Activated CD4-positive, alpha-beta T cell treated with anti-CD3 and anti-CD28 coated beads, Interleukin-2, amount 50 U/mL, for 4 hours (primary cell): ENCODE measurements at regions not wholly inside any gene's neighbourhood (a gene's known extent, or its start where the extent isn't known, plus 50 kb on each side); places are given as distances from the start of the nearest gene placed in this dataset.

Experiments
- DNase-seq, 2 experiments: peaks; one replicate each; pipeline ENCODE4 v3.0.0-alpha.2; 2020

- DNase-seq, result no peak
Measured at GRCh38 chr1:29474274-29475244, 238.2 kb downstream of the PTPRU start.

GRCh38 chr1:29473161-29473855 lies 237.0 kb downstream of the PTPRU start:
- no peak for DNase-seq

GRCh38 chr1:29471487-29472313 lies 235.4 kb downstream of the PTPRU start:
- no peak for DNase-seq

- DNase-seq, result no peak
Measured at GRCh38 chr1:29470788-29471119, 234.4 kb downstream of the PTPRU start.

GRCh38 chr1:29470087-29470787 lies 233.9 kb downstream of the PTPRU start:
- DNase-seq, result no peak

GRCh38 chr1:29469457-29469856 lies 233.1 kb downstream of the PTPRU start:
- no peak for DNase-seq

GRCh38 chr1:29467989-29468900 lies 231.9 kb downstream of the PTPRU start:
- DNase-seq, result no peak

GRCh38 chr1:29466258-29466657 lies 229.9 kb downstream of the PTPRU start:
- DNase-seq, result no peak

GRCh38 chr1:29465755-29466154 lies 229.4 kb downstream of the PTPRU start:
- DNase-seq, result no peak

- DNase-seq, result no peak
Measured at GRCh38 chr1:29462096-29462495, 225.8 kb downstream of the PTPRU start.

- no peak for DNase-seq
Measured at GRCh38 chr1:29461115-29461739, 224.9 kb downstream of the PTPRU start.

- DNase-seq, result no peak
Measured at GRCh38 chr1:29460694-29461093, 224.4 kb downstream of the PTPRU start.

- no peak for DNase-seq
Measured at GRCh38 chr1:29460041-29460610, 223.8 kb downstream of the PTPRU start.

- no peak for DNase-seq
Measured at GRCh38 chr1:29459620-29459945, 223.3 kb downstream of the PTPRU start.

GRCh38 chr1:29458737-29459619 lies 222.7 kb downstream of the PTPRU start:
- no peak for DNase-seq

- no peak for DNase-seq
Measured at GRCh38 chr1:29457496-29458368, 221.4 kb downstream of the PTPRU start.

- no peak for DNase-seq
Measured at GRCh38 chr1:29456685-29457435, 220.5 kb downstream of the PTPRU start.

GRCh38 chr1:29455781-29456180 lies 219.5 kb downstream of the PTPRU start:
- DNase-seq, result no peak
